IMR-90 (cell line): ENCODE measurements at regions not wholly inside any gene's neighbourhood (a gene's known extent, or its start where the extent isn't known, plus 50 kb on each side); places are given as distances from the start of the nearest gene placed in this dataset.

ENCODE experiments used
- CEBPB ChIP-seq: IDR thresholded peaks from 2 replicates; pipeline ENCODE4 v1.6.1; 2012; ENCODE audit warnings: low read depth, low read length, improper control_type of control experiment
- CHD1 ChIP-seq: IDR thresholded peaks from 2 replicates; pipeline ENCODE4 v1.6.1; 2012; ENCODE audit warnings: low read depth, low read length, improper control_type of control experiment
- CTCF ChIP-seq: conservative IDR thresholded peaks from 2 replicates; pipeline ENCODE4 v1.5.1; 2012; ENCODE audit warnings: mild to moderate bottlenecking, low read depth, low read length, improper control_type of control experiment
- ELK1 ChIP-seq: fragments of 150-350 bp; IDR thresholded peaks from 2 replicates; pipeline ENCODE4 v1.6.1; 2016; ENCODE audit warnings: low read depth, mild to moderate bottlenecking, low read length, moderate library complexity, borderline replicate concordance
- MAFK ChIP-seq: IDR thresholded peaks from 2 replicates; pipeline ENCODE4 v1.6.1; 2012; ENCODE audit warnings: low read depth, low read length, improper control_type of control experiment
- MXI1 ChIP-seq: IDR thresholded peaks from 2 replicates; pipeline ENCODE4 v1.6.1; 2012; ENCODE audit warnings: low read depth, mild to moderate bottlenecking, low read length, moderate library complexity, borderline replicate concordance
- POLR2A ChIP-seq: IDR thresholded peaks from 2 replicates; pipeline ENCODE4 v1.6.1; 2012; ENCODE audit warnings: mild to moderate bottlenecking, low read depth, low read length
- RAD21 ChIP-seq: IDR thresholded peaks from 2 replicates; pipeline ENCODE4 v1.6.1; 2012; ENCODE audit warnings: low read length, improper control_type of control experiment
- RCOR1 ChIP-seq: IDR thresholded peaks from 2 replicates; pipeline ENCODE4 v1.6.1; 2012; ENCODE audit warnings: mild to moderate bottlenecking, low read length, improper control_type of control experiment; ENCODE audit not compliant: insufficient replicate concordance
- RFX5 ChIP-seq: IDR thresholded peaks from 2 replicates; pipeline ENCODE4 v1.8.0; 2012; ENCODE audit warnings: low read depth, mild to moderate bottlenecking, low read length, moderate library complexity
- SMC3 ChIP-seq: fragments of 150-350 bp; IDR thresholded peaks from 2 replicates; pipeline ENCODE4 v1.6.1; 2016; ENCODE audit warnings: low read depth, mild to moderate bottlenecking, antibody characterized with exemption, low read length, moderate library complexity
- USF2 ChIP-seq: fragments of 150-350 bp; IDR thresholded peaks from 2 replicates; pipeline ENCODE4 v1.6.1; 2017; ENCODE audit warnings: mild to moderate bottlenecking, antibody characterized with exemption, low read length, low read depth

- TF ChIP-seq POLR2A (no peak), CTCF (no peak), RFX5 (no peak), ELK1 (no peak), MAFK (no peak), CEBPB (no peak), USF2 (no peak), RCOR1 (no peak), RAD21 (no peak), MXI1 (no peak), SMC3 (no peak), CHD1 (no peak)
Observed at GRCh38 chr6:93827728-93828127, 408.4 kb upstream of the EPHA7 start.
